ENCODE measurements at regions not wholly inside any gene's neighbourhood (a gene's known extent, or its start where the extent isn't known, plus 50 kb on each side); places are given as distances from the start of the nearest gene placed in this dataset.

GRCh38 chr9:20256284-20256948 is 365.9 kb downstream of the MLLT3 start:
- H3K27ac ChIP-seq, result no peak overlapping the region
- TF ChIP-seq ZFX (IDR thresholded peaks at IDR 0.05), result no peak
- TF ChIP-seq CTCF (conservative IDR thresholded peaks at IDR 0.05), result no peak

GRCh38 chr9:20255052-20255451 is 367.2 kb downstream of the MLLT3 start:
- H3K27ac ChIP-seq, result no peak overlapping the region
- TF ChIP-seq CTCF (conservative IDR thresholded peaks at IDR 0.05) (no peak), ZFX (IDR thresholded peaks at IDR 0.05) (no peak)

GRCh38 chr9:20253635-20254034 is 368.7 kb downstream of the MLLT3 start:
- H3K27ac ChIP-seq, result no peak overlapping the region
- TF ChIP-seq CTCF (conservative IDR thresholded peaks at IDR 0.05), result no peak
- TF ChIP-seq ZFX (IDR thresholded peaks at IDR 0.05), result no peak

- TF ChIP-seq ZFX (IDR thresholded peaks at IDR 0.05) (no peak), CTCF (conservative IDR thresholded peaks at IDR 0.05) (no peak)
- no peak overlapping the region for H3K27ac ChIP-seq
Measured at GRCh38 chr9:20252778-20253177, 369.5 kb downstream of the MLLT3 start.

- TF ChIP-seq CTCF (conservative IDR thresholded peaks at IDR 0.05) (no peak), ZFX (IDR thresholded peaks at IDR 0.05) (no peak)
- H3K27ac ChIP-seq, result no peak overlapping the region
Measured at GRCh38 chr9:20250791-20251190, 371.5 kb downstream of the MLLT3 start.

GRCh38 chr9:20244271-20244670 is 378.0 kb downstream of the MLLT3 start:
- no peak overlapping the region for H3K27ac ChIP-seq
- no peak for TF ChIP-seq ZFX (IDR thresholded peaks at IDR 0.05)
- TF ChIP-seq CTCF (conservative IDR thresholded peaks at IDR 0.05), result no peak

GRCh38 chr9:20243841-20244240 is 378.5 kb downstream of the MLLT3 start:
- no peak for TF ChIP-seq CTCF (conservative IDR thresholded peaks at IDR 0.05)
- no peak overlapping the region for H3K27ac ChIP-seq

All from C4-2B (cell line).